PC-3 (cell line): ENCODE measurements at regions not wholly inside any gene's neighbourhood (a gene's known extent, or its start where the extent isn't known, plus 50 kb on each side); places are given as distances from the start of the nearest gene placed in this dataset.

ENCODE experiments used
- ATAC-seq: fragments of 200-7000 bp; cut with Tn5 transposase; 2 replicates; pipeline ENCODE4 v1.9.1; 2020; ENCODE audit warnings: mild to moderate bottlenecking, moderate library complexity
- BruUV-seq: library from RNA; stranded (reverse); fragments of 400-500 nt; replicated peaks from 2 replicates; lab custom pipeline; 2021; lab: Mats Ljungman, UMichigan
- CTCF ChIA-PET: fragments of 300-600 bp; sonication (Branson Sonifier 250); formaldehyde crosslinking; loops from one replicate; lab custom pipeline; 2022; ENCODE audit warnings: antibody characterized with exemption; lab: Charles Lee
- POLR2A ChIA-PET: fragments of 300-600 bp; sonication (Branson Sonifier 250); formaldehyde crosslinking; loops from one replicate; lab custom pipeline; 2022; ENCODE audit warnings: antibody characterized with exemption; ENCODE audit not compliant: unreplicated experiment; lab: Charles Lee
- DNase-seq: peaks from one replicate; pipeline ENCODE4 v3.0.0-alpha.2; 2015
- H2AFZ ChIP-seq: fragments of 300-600 bp; sonication (generic); 2 replicates; pipeline ENCODE4 v1.6.0; 2016; ENCODE audit warnings: antibody characterized with exemption, low read length
- H3F3A ChIP-seq: fragments of 300-600 bp; sonication (generic); one replicate; pipeline ENCODE4 v1.6.0; 2017; ENCODE audit warnings: antibody characterized with exemption, low read length, control low read depth, mild to moderate bottlenecking; ENCODE audit not compliant: unreplicated experiment
- H3K27ac ChIP-seq: fragments of 300-600 bp; sonication (generic); 2 replicates; pipeline ENCODE4 v1.5.1; 2016; ENCODE audit warnings: mild to moderate bottlenecking, low read length
- H3K27me3 ChIP-seq: fragments of 300-600 bp; sonication (generic); 2 replicates; pipeline ENCODE4 v1.6.1; 2016; ENCODE audit warnings: low read length, mixed read lengths
- H3K36me3 ChIP-seq: fragments of 300-600 bp; sonication (generic); 2 replicates; pipeline ENCODE4 v1.6.1; 2016; ENCODE audit warnings: low read depth, mixed run types, low read length, mixed read lengths
- H3K4me1 ChIP-seq: fragments of 300-600 bp; sonication (generic); 2 replicates; pipeline ENCODE4 v1.5.1; 2016; ENCODE audit warnings: low read length; ENCODE audit not compliant: insufficient read depth
- H3K4me2 ChIP-seq: fragments of 300-600 bp; sonication (generic); 2 replicates; pipeline ENCODE4 v1.6.0; 2016; ENCODE audit warnings: low read length
- H3K4me3 ChIP-seq: fragments of 300-600 bp; sonication (generic); 2 replicates; pipeline ENCODE4 v1.5.1; 2016; ENCODE audit warnings: mild to moderate bottlenecking, low read length, mixed read lengths
- H3K79me2 ChIP-seq: fragments of 300-600 bp; sonication (generic); 2 replicates; pipeline ENCODE4 v1.6.1; 2017; ENCODE audit warnings: low read length, mixed read lengths
- H3K9ac ChIP-seq: fragments of 300-600 bp; sonication (generic); 2 replicates; pipeline ENCODE4 v1.6.0; 2016; ENCODE audit warnings: mild to moderate bottlenecking, low read length
- H3K9me2 ChIP-seq: fragments of 300-600 bp; sonication (generic); replicated peaks from 2 replicates; pipeline ENCODE4 v1.6.1; 2016; ENCODE audit warnings: mixed run types, low read length, mixed read lengths
- H3K9me3 ChIP-seq: fragments of 300-600 bp; sonication (generic); 2 replicates; pipeline ENCODE4 v1.6.1; 2016; ENCODE audit warnings: low read length, mixed read lengths
- H4K20me1 ChIP-seq: fragments of 300-600 bp; sonication (generic); 2 replicates; pipeline ENCODE4 v1.6.1; 2016; ENCODE audit warnings: low read length, mixed read lengths
- EZH2 ChIP-seq: fragments of 300-600 bp; sonication (generic); IDR thresholded peaks from one replicate; pipeline ENCODE4 v1.6.1; 2017; ENCODE audit warnings: antibody characterized with exemption, mild to moderate bottlenecking, low read length; ENCODE audit not compliant: unreplicated experiment
- EZH2phosphoT487 ChIP-seq: fragments of 300-600 bp; sonication (generic); IDR thresholded peaks from 2 replicates; pipeline ENCODE4 v1.6.1; 2018; ENCODE audit warnings: mild to moderate bottlenecking, antibody characterized with exemption, low read length, borderline replicate concordance
- intact Hi-C: fragments of 100-400 bp; cut with micrococcal nuclease; formaldehyde crosslinking; loops from 2 replicates; pipeline ENCODE4 v1.9.0; 2023
- TF ChIP-seq, protein P1 (sequence below): fragments of 300-600 bp; sonication (generic); conservative IDR thresholded peaks from 2 replicates; pipeline ENCODE4 v1.5.1; 2017; ENCODE audit warnings: antibody characterized with exemption, low read depth, mild to moderate bottlenecking, low read length

DNA sequence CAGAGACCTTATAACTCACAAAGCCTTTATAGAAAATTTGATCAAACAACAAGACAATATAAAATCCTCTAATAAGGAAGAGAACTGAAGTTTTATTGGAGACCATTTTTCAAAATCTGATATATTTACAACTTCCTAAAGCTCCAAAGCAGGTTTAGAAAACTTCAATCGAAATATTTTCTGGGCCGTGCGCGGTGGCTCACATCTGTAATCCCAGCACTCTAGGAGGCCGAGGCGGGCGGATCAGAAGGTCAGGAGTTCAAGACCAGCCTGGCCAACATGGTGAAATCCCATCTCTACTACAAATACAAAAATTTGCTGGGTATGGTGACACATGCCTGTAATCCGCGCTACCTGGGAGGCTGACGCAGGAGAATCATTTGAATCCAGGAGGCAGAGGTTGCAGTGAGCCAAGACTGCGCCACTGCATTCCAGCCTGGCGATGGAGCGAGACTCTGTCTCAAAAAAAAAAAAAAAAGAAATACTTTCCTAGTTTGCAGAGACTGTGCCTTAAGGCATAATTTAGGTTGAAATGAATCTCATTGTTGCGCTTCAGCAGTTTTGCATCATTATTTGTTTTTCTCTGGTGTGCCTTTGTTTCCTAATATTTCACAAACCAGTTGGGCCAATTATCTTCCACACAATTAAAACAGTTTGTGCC, 60.6 kb upstream of the ASIP start:
- ChIA-PET POLR2A (no interaction called here), CTCF (no interaction called here)
- TF ChIP-seq EZH2 = no peak
- TF ChIP-seq, protein P1, sequence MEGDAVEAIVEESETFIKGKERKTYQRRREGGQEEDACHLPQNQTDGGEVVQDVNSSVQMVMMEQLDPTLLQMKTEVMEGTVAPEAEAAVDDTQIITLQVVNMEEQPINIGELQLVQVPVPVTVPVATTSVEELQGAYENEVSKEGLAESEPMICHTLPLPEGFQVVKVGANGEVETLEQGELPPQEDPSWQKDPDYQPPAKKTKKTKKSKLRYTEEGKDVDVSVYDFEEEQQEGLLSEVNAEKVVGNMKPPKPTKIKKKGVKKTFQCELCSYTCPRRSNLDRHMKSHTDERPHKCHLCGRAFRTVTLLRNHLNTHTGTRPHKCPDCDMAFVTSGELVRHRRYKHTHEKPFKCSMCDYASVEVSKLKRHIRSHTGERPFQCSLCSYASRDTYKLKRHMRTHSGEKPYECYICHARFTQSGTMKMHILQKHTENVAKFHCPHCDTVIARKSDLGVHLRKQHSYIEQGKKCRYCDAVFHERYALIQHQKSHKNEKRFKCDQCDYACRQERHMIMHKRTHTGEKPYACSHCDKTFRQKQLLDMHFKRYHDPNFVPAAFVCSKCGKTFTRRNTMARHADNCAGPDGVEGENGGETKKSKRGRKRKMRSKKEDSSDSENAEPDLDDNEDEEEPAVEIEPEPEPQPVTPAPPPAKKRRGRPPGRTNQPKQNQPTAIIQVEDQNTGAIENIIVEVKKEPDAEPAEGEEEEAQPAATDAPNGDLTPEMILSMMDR = no peak
- no peak for TF ChIP-seq EZH2phosphoT487
- H3K27me3 ChIP-seq = peaks cover 19% of the 10 kb centered on the region
- intact Hi-C loops = no loop called here
- DNase-seq (peak; percentile 40), ATAC-seq (peak; percentile 18; the same call in 1 of the 2 replicates)
- no peaks in the 10 kb centered on the region for H3K9me3 ChIP-seq
- no peaks in the 10 kb centered on the region for H3F3A ChIP-seq
- H4K20me1 ChIP-seq = no peaks in the 10 kb centered on the region
- no peak overlapping the region for H3K4me3 ChIP-seq
- no peaks in the 10 kb centered on the region for H3K79me2 ChIP-seq
- H3K9ac ChIP-seq = no peak overlapping the region
- no peaks in the 10 kb centered on the region for H3K36me3 ChIP-seq
- H3K4me1 ChIP-seq = no peaks in the 10 kb centered on the region
- no TSS peak for BruUV-seq
- H2AFZ ChIP-seq = no peak overlapping the region
- no peak overlapping the region for H3K27ac ChIP-seq
- no peaks in the 10 kb centered on the region for H3K9me2 ChIP-seq
- no peak overlapping the region for H3K4me2 ChIP-seq

DNA sequence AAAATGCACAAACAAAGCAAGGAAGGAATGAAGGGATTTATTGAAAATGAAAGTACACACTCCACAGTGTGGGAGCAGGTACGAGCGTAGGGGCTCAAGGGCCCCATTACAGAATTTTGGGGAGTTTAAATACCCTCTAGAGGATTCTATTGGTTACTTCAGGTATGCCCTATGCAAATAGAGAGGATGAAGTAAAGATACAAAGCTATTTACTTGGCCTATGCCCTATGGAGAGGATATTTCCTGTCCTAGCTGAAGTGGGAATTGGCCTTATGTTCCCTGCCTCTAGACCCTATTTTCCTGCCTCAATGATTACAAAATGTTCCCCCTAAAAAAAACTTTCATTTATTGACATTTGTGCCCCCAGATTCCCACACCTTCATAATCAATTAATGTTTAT, 59.7 kb upstream of the ASIP start:
- intact Hi-C loops = no loop called here
- Histone ChIP-seq H3F3A (no peaks in the 10 kb centered on the region), H3K9me2 (no peaks in the 10 kb centered on the region), H3K27ac (no peak overlapping the region), H3K36me3 (no peaks in the 10 kb centered on the region), H2AFZ (no peak overlapping the region), H3K9me3 (no peaks in the 10 kb centered on the region), H4K20me1 (no peaks in the 10 kb centered on the region), H3K4me1 (no peaks in the 10 kb centered on the region), H3K79me2 (no peaks in the 10 kb centered on the region), H3K4me3 (no peak overlapping the region), H3K27me3 (peaks cover 27% of the 10 kb centered on the region), H3K4me2 (no peak overlapping the region), H3K9ac (no peak overlapping the region)
- TF ChIP-seq, protein P1 = no peak
- no peak for TF ChIP-seq EZH2
- TF ChIP-seq EZH2phosphoT487 = no peak
- DNase-seq = no peak
- no TSS peak for BruUV-seq
- ChIA-PET POLR2A (no interaction called here), CTCF (interaction anchor here (1.1 kb wide), 1 partner anchor 9 kb away, joined by 3 read pairs; no protein-coding TSS in a partner anchor)
- ATAC-seq = no peak

DNA sequence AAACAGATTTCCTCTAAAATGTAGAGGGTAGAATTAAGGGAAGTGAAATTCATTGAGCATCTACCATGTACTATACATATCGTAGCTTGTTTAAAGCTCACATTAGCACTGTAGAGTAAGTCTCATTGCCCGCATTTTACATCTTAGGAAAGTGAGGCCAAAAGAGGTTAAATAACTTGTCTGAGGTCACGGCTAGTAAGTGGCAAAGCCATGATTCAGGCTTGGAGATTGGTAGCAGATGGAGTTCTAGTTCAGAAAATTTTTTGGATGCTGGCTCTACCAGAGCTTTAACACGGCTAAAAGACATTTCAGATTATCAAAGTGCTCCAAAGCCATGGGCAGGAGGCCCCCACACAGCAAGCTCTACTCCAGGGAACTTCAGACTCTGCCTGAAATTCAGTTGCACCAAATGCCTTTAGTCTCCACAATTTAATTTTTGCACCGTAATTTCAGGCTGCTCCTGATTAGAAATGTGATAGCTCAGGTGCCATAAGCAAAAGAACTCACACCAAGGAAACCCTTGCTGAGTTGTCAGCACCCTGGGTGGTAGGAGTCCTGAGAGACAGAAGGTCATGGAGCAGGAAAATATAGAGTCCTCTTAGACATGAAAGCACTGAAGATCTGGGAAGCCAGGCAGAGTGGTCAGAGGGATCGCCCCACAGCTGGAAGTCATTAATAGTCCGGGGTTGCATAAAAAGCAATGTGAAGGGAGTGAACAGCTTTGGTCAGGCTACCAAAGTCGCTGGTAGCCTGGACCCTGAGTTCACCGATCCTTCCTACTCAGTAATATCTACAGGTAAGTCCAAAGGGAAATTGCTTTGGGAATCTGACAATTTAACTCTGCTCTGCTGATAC, 55.2 kb upstream of the ASIP start:
- no peak overlapping the region for H3K4me2 ChIP-seq
- no peaks in the 10 kb centered on the region for H4K20me1 ChIP-seq
- no peaks in the 10 kb centered on the region for H3K36me3 ChIP-seq
- no peaks in the 10 kb centered on the region for H3K9me3 ChIP-seq
- ATAC-seq = no peak
- H3K27me3 ChIP-seq = peaks cover 45% of the 10 kb centered on the region
- no peaks in the 10 kb centered on the region for H3K4me1 ChIP-seq
- H2AFZ ChIP-seq = no peak overlapping the region
- no peak overlapping the region for H3K4me3 ChIP-seq
- no TSS peak for BruUV-seq
- H3K9ac ChIP-seq = no peak overlapping the region
- H3F3A ChIP-seq = no peaks in the 10 kb centered on the region
- H3K27ac ChIP-seq = no peak overlapping the region
- TF ChIP-seq, protein P1 = no peak
- TF ChIP-seq EZH2 (no peak), EZH2phosphoT487 (no peak)
- no peaks in the 10 kb centered on the region for H3K9me2 ChIP-seq
- no peaks in the 10 kb centered on the region for H3K79me2 ChIP-seq
- CTCF ChIA-PET = no interaction called here
- intact Hi-C loops = no loop called here
- POLR2A ChIA-PET = no interaction called here
- DNase-seq = no peak
